ENCODE measurements at regions not wholly inside any gene's neighbourhood (a gene's known extent, or its start where the extent isn't known, plus 50 kb on each side); places are given as distances from the start of the nearest gene placed in this dataset.

DNA sequence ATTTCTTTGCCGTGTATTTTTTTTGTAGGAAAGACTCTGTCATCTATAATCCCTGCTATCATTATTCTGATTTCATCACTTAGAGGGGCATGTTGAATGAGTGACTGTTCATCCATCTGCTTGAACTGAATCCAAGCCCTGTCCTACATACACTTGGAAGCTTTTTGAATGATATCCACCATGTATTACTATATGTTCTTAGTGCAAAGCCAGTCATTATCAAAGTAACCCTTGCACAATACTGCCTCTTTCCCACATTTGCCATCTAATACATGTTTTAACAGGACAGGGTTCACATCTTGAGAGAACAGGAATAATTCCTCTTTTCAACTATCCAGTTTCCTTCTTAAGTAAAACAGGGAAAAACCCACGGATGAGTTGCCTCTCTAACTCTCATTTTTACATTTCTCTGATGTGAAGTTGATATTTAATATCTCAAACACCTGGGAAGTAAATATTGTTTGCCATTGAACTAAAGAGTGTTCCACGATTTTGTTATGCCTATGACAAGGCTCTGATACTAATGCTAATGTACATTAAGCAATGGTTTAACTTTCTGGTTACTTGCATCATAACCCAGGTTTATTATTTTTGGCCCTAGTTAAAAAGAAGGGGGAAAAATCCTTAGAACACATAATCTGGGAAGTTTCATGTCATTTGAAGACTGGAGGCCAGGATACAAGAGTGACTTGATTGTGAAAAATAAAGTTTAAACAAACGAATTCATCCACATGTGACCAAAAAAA lies 103.7 kb upstream of the TARS1 start:
- TF ChIP-seq, protein P1, sequence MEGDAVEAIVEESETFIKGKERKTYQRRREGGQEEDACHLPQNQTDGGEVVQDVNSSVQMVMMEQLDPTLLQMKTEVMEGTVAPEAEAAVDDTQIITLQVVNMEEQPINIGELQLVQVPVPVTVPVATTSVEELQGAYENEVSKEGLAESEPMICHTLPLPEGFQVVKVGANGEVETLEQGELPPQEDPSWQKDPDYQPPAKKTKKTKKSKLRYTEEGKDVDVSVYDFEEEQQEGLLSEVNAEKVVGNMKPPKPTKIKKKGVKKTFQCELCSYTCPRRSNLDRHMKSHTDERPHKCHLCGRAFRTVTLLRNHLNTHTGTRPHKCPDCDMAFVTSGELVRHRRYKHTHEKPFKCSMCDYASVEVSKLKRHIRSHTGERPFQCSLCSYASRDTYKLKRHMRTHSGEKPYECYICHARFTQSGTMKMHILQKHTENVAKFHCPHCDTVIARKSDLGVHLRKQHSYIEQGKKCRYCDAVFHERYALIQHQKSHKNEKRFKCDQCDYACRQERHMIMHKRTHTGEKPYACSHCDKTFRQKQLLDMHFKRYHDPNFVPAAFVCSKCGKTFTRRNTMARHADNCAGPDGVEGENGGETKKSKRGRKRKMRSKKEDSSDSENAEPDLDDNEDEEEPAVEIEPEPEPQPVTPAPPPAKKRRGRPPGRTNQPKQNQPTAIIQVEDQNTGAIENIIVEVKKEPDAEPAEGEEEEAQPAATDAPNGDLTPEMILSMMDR (IDR thresholded peaks at IDR 0.05), result no peak
- TF ChIP-seq POLR2A (IDR thresholded peaks at IDR 0.05) (no peak), EP300 (IDR thresholded peaks at IDR 0.05) (no peak)

Measured in ovary (tissue), 3 donors.